LoVo (cell line): ENCODE measurements at regions not wholly inside any gene's neighbourhood (a gene's known extent, or its start where the extent isn't known, plus 50 kb on each side); places are given as distances from the start of the nearest gene placed in this dataset.

ENCODE experiments used
- DNase-seq: peaks from one replicate; pipeline ENCODE4 v3.0.0-alpha.2; 2016; ENCODE audit warnings: low spot score

GRCh38 chr2:234723400-234723799, 226.5 kb upstream of the ARL4C start:
- DNase-seq, result no peak

GRCh38 chr2:234722176-234722575, 225.3 kb upstream of the ARL4C start:
- no peak for DNase-seq

GRCh38 chr2:234719116-234719716, 222.3 kb upstream of the ARL4C start:
- no peak for DNase-seq

DNA sequence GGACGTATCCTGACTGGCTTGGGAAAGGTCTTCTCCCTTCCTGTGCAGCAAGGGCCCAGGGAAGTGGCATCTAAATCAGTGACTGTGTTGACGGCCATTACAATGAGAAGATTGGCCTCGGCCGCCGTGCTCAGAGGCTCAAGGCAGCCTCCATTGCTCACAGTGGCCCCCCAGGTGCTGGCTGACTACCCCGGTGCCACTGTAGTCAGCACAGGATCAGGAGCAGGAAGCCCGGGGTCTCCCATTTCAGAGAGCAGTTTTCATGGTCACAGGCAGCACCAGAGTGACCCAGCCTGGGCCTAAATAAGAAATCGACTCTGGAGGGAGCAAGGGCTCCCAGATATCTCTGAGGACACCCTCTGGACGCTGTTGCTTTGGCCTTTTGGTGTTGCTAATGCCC, 219.4 kb upstream of the ARL4C start:
- DNase-seq, result no peak

GRCh38 chr2:234715671-234716250, 218.9 kb upstream of the ARL4C start:
- DNase-seq, result no peak

DNA sequence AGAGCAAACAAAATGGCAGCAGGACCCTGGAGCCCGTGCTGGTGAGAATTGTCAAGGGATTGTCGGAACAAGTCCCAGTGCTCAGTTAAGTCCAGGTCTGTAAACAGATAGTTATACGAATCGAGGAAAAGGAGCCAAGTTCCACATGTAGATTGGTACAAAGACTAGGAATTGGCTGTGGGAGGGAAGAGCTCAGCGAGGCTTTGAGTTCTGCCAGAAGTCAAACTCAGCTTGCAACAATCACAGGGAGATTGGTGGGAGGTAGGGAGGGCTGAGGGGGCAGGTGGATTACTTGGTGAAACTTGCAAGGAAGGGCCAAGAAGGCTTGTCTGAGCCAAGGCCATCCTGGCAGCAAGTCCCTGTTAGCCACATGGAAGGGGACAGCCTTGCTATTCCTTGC, 217.8 kb upstream of the ARL4C start:
- DNase-seq, result no peak

- no peak for DNase-seq
Observed at GRCh38 chr2:234712421-234712935, 215.6 kb upstream of the ARL4C start.

GRCh38 chr2:234711308-234711707, 214.4 kb upstream of the ARL4C start:
- no peak for DNase-seq

DNA sequence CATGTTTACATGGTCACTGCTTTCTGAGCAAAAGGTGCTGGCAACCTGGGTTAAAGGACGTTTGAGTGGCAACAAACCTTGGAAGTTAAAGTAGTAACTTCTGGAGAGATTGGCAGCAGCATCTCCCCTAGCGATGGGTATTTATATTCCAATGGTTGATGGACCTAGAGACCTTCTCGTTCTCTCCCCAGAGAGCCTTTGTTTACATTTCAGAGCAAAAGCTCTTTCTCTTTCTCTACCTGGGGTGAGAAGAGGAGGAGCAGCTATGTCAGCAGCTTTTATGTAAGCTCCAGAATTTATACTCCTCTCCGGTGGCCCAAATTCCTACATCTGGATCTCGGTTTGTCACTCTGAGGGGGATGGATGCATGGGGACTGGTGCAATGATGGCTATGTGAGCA, 213.7 kb upstream of the ARL4C start:
- DNase-seq, result no peak

DNA sequence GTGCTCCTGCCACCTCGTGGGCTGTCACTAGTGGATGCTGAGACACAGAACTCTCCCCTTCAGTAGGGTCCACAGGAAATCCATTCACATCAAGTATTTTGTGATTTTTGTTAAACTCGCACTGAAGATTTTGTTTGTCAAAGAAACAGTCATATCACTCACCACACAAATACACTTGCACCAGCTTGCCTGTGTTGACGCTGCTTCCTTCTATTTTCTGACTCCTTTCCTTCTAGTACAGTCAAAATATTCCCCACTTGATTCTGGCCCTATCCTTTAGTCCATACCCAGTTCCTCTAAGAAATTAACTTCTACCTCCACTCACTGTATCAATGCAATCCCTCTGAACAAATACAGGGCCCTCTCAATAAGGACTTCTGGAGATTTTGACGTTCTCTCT, 213.2 kb upstream of the ARL4C start:
- no peak for DNase-seq

- no peak for DNase-seq
Observed at GRCh38 chr2:234708717-234709116, 211.8 kb upstream of the ARL4C start.

DNA sequence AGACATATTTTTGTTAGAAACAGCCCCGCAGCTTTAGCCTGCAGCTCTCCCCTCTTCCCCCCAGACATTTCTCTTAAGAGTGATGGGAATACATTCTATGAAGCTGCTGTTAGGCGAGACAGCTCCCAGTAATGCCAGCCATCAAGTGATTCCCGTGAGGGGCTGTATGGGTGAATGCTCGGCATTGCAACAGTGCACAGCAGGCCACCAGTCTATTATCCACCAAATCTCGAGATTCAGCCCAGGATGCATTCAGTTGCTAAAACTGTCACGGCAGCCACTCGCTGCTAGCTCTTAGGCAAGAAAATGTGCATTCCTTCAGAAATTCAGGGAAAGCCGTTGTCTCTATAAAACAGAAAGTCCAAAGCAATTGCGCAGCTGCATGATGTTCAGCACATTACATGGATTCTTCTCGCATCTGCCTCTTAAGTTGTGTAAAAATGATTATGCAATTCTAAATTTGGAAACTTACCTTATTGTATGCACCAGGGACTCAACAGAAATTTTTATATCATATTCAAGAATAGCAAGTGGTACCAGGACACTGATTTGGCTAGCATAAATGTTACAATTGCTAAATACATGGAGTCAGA, 211.3 kb upstream of the ARL4C start:
- no peak for DNase-seq

DNA sequence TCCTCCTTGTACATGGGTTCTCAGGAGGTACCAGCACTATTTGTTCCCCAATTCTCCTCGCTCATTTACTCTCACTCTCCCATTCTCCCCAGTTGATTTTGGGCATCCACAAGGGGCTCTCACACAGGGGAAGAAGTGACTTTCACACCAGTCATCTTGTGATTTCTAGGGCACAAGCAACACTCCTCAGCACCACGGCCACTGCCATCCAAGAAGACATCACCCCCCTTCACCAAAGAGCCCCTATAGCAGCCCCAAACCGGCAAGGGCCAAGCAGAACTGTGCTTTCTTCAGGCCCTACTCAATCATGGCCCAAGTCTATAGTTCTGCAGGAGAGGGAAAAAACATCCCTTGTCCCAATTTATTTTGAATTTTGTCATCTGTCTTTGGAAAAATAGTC, 209.2 kb upstream of the ARL4C start:
- no peak for DNase-seq

GRCh38 chr2:234705108-234705507, 208.2 kb upstream of the ARL4C start:
- DNase-seq, result no peak

DNA sequence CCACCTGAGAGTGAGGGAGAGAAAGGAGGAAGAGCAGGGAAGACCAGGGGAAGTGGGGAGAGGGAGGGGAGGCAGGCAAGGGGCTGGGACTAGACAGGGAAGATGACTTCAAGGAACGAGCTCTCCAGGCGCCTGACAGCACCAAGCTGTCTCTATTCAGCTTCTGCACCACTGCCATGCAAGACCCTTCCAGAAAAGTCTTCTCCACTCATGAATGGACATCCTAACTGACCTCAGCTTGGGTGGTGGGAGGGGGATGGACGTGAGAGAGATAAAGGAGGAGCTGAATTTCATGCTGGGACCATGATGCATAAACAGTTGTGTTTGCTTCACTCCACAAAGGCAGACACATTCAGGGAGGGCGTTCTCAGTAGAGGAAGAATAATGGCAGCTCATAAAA, 206.4 kb upstream of the ARL4C start:
- no peak for DNase-seq

DNA sequence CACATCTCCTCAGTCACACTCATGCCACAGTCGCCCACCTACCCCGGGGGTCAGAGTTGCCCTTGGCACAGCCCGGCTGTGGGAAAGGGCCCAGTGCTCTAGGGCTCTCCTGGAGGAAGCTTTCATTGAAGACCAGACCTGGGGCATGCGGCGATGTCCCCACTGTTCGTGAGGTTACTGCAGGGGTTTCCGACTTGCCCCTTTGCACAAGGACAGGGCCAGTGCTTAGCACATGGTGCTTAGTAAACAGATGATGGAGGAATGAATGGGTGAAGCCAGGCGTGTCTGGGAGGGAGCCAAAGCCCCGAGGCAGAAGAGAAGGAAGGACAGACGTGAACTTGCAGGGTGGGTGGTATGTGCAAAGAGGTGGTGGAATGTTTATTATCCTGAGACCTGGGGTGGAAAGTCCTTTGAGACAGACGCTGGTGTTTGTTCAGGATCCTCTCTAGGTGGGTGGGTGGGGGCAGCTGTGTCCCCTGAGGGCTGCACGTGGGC, 205.9 kb upstream of the ARL4C start:
- no peak for DNase-seq

GRCh38 chr2:234701841-234702240, 205.0 kb upstream of the ARL4C start:
- DNase-seq, result no peak

DNA sequence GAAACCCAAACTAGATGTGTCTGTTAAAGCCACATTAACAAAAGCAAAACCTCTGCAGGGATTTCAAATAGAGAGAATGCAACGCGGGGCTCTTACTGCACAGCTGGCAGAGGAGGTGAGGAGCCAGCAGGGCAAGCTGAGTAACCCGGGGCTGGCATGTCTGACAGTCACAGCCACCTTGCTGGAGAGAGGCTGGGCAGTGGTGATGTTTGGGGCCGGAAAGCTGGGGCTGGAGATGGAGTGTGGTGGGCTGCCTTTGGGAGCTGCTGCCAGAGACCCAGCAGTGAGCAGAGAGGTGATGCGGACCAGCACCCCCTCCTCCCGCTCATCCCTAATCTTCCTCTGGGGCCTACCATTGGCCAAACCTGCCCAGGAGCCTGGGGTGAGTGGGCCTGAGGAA, 204.5 kb upstream of the ARL4C start:
- no peak for DNase-seq

DNA sequence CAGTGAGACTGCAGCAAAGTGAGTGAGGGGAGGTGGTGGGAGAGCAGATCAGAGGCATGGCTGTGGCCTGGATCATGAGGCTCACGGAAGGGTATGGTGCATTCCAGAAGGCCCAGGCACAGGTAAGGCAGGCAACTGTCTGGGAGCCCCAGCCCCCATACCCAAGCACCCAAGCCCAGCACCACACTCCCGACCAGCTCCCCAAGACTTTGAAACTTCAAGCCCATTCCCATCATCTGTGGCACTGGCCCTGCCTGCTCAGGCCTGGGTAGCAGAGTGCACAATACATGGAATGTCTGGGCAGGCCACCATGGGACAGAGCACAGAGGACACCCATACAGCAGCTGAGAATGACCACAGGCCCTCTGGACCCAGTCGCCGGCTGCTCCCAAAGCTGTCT, 202.6 kb upstream of the ARL4C start:
- no peak for DNase-seq

DNA sequence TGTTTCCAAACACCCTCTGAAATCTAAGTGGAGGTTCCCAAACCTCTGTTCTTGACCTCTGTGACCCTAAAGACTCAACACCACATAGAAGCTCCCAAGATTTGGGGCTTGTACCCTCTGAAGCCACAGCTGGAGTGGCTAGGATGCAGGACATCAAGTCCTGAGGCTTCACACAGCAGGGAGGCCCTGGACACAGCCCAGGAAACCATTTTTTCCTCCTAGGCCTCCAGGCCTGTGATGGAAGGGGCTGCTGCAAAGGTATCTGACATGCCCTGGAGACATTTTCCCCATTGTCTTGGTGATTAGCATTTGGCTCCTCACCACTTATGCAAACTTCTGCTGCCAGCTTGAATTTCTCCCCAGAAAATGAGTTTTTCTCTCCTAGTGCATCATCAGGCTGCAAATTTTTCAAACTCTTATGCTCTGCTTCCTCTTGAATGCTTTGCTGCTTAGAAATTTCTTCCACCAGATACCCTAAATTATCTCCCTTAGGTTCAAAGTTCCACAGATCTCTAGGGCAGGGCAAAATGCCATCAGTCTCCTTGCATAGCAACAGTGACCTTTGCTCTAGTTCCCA, 200.5 kb upstream of the ARL4C start:
- peak; percentile 41 for DNase-seq

DNA sequence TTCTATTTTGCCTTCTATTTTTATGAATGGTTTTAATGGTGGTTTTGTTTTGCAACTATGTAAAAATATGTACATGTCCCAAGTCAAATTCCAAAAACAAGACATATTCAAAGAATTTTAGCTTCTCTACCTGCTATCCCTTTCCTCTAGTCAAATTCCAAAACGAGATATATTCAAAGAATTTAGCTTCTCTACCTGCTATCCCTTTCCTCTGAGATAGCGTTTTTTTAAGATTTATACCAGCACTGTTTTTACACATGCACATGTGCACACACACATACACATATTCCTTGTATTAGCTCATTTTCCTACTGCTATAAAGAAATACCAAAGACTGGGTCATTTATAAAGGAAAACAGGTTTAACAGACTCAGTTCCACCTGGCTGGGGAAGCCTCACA, 199.1 kb upstream of the ARL4C start:
- DNase-seq, result no peak

DNA sequence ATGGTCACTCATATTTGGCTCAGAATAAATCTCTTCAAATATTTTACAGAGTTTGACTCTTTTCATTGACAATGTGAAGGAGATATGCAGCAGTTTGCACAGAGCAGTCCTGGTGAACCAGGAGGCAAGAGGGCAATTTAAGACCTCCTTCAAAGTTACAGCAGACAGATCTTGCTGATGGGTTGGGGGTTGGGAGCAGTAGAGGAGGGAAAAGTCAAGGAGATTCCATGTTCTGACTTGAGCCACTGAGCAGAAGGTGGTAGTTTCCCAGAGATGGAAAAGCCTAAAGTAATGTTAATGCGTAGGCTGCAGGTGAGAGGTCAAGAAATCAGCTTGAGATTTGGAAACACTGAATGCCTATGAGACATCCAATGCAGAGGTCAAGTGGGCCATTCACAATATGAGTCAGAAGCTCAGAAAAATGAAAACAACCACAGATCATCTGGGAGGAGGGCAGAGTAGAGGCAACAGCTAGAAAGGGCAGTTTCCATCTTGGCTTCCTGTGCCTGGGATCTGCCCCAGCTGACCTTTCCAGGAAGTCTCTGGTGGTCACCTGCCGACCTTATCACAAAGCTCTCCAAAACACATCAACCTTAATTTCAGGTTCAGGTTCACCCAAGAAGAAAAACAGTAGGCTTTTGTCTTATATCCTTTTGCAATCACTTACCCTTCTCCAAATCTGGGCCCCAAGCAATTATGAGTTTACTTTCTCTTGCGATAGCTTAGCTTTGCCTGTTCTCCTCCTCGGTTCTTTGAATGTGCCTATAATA, 197.5 kb upstream of the ARL4C start:
- peak; percentile 53 for DNase-seq
